ENCODE measurements at regions not wholly inside any gene's neighbourhood (a gene's known extent, or its start where the extent isn't known, plus 50 kb on each side); places are given as distances from the start of the nearest gene placed in this dataset.

DNA sequence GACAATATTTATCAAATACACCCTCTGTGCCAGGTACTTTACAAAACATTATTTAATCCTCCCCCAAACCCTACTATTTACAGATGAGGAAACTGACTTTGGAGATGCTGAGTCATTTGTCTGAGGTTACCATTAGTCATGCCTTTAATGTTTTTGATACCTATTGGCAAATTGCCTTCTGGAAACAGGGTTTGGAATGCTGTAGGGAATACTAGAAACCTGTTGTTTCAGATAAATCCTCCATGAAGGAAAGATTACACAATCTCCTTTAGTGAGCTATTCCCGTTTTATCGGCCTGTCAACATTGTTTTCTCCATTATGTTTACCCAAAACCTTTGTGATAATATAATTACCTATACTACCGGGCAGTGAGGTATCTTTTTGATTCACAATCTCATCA lies 93.6 kb upstream of the ADGRF1 start:
- no TSS peak for BruUV-seq (replicated peaks)
- DNase-seq (ENCODE audit: unreplicated experiment): peak; percentile 98
- TF ChIP-seq, protein P1, sequence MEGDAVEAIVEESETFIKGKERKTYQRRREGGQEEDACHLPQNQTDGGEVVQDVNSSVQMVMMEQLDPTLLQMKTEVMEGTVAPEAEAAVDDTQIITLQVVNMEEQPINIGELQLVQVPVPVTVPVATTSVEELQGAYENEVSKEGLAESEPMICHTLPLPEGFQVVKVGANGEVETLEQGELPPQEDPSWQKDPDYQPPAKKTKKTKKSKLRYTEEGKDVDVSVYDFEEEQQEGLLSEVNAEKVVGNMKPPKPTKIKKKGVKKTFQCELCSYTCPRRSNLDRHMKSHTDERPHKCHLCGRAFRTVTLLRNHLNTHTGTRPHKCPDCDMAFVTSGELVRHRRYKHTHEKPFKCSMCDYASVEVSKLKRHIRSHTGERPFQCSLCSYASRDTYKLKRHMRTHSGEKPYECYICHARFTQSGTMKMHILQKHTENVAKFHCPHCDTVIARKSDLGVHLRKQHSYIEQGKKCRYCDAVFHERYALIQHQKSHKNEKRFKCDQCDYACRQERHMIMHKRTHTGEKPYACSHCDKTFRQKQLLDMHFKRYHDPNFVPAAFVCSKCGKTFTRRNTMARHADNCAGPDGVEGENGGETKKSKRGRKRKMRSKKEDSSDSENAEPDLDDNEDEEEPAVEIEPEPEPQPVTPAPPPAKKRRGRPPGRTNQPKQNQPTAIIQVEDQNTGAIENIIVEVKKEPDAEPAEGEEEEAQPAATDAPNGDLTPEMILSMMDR (IDR thresholded peaks at IDR 0.05; ENCODE audit: unreplicated experiment): no peak
- Mint-ChIP-seq H3K4me1 (ENCODE audit: insufficient read depth, unreplicated experiment) (peaks cover 34% of the 10 kb centered on the region), H3K27me3 (ENCODE audit: insufficient read depth, unreplicated experiment) (no peaks in the 10 kb centered on the region), H3K27ac (ENCODE audit: low read depth, unreplicated experiment) (peak overlapping the region; percentile 80), H3K9me3 (ENCODE audit: unreplicated experiment) (no peaks in the 10 kb centered on the region), H3K36me3 (ENCODE audit: insufficient read depth, unreplicated experiment) (no peaks in the 10 kb centered on the region), H3K4me3 (ENCODE audit: unreplicated experiment) (peak overlapping the region; percentile 8)
- intact Hi-C loops (cut with micrococcal nuclease): loop anchor here (5.0 kb wide), 1 partner anchor 38 kb away; no protein-coding TSS in a partner anchor
- ChIA-PET POLR2A (interaction anchor here (0.6 to 2.6 kb wide), 9 partner anchors 9 to 65 kb away, joined by 3 to 25 read pairs (median 4); no protein-coding TSS in a partner anchor), CTCF (interaction anchor here (0.7 to 1.3 kb wide), 3 partner anchors 38 to 107 kb away, joined by 3 read pairs; no protein-coding TSS in a partner anchor)

DNA sequence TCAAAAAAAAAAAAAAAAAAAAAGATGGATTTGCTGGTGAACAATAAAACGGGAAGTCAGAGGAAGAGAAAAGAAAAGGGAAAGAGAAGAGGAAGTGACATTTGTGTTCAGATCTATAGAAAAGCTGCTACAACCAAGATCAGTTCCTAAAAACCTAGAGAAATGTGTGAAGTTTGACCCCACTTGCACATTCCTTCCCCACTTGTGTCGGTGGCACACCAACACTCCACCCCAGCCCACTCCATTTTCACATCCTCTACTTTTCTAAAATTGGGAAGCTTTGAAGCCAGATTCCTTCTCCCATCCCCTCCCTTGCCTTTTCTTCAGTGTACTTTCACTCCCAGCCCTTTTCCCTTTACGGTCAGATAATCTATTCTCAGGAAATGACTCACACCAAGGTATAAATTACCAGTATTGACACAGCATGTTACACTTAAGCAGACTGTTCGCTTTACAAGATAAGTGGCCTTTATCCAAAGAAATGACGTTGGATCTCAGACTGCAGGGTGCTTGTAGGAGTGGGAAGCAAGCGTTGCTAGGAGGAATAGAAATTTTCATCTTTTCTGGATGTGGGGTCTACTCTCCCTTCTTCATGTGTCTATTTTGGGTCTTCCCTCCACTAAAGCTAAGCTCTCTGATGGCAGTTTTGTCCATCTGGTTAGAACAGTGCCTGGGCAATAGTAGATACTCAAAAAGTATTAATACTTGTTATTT lies 92.5 kb upstream of the ADGRF1 start:
- H3K27ac Mint-ChIP-seq (ENCODE audit: low read depth, unreplicated experiment): peak overlapping the region; percentile 80
- no TSS peak for BruUV-seq (replicated peaks)
- no peaks in the 10 kb centered on the region for H3K36me3 Mint-ChIP-seq (ENCODE audit: insufficient read depth, unreplicated experiment)
- TF ChIP-seq, protein P1 (IDR thresholded peaks at IDR 0.05; ENCODE audit: unreplicated experiment): no peak
- H3K9me3 Mint-ChIP-seq (ENCODE audit: unreplicated experiment): no peaks in the 10 kb centered on the region
- ChIA-PET CTCF (interaction anchor here (0.7 to 1.5 kb wide), 2 partner anchors 101 to 107 kb away, joined by 3 read pairs; no protein-coding TSS in a partner anchor), POLR2A (interaction anchor here (0.6 to 2.6 kb wide), 6 partner anchors 33 to 273 kb away, joined by 3 to 25 read pairs (median 4); no protein-coding TSS in a partner anchor)
- H3K4me1 Mint-ChIP-seq (ENCODE audit: insufficient read depth, unreplicated experiment): peaks cover 34% of the 10 kb centered on the region
- peak overlapping the region; percentile 35 for H3K4me3 Mint-ChIP-seq (ENCODE audit: unreplicated experiment)
- no peaks in the 10 kb centered on the region for H3K27me3 Mint-ChIP-seq (ENCODE audit: insufficient read depth, unreplicated experiment)
- peak; percentile 95 for DNase-seq (ENCODE audit: unreplicated experiment)
- intact Hi-C loops (cut with micrococcal nuclease): loop anchor here (5.0 kb wide), 1 partner anchor 37 kb away; no protein-coding TSS in a partner anchor

DNA sequence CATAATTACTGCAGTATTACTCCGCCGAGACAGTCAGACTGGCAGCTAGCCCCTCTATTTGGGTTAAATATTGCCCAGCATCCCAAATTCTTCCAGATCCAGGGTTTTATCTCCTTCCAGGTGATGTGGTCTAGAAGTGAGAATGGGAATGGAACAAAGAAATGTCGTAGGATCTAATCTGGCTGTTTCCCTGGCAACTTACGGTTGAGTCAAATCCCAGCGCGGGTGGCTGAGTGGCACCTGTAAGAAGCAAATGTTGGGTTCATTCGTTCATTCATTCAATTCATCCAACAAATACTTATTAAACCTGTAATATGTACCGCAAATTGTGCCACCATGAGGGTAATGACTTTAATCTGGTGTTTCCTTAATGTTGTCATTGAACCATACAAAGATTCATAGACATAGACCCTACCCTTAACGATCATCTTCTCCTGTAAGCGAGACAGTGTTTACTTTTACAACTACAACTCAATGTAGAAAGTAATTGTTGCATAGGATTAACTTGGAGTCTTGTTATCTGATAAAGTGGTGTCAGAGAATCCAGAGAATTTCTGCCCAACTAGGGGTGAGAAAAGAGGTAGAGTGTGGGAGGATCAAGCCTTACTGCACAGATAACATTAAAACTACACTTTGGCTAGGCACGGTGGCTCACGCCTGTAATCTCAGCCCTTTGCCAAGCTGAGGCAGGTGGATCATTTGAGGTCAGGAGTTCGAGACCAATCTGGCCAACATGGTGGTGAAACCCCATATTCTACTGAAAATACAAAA lies 91.3 kb upstream of the ADGRF1 start:
- peak overlapping the region; percentile 16 for H3K27ac Mint-ChIP-seq (ENCODE audit: low read depth, unreplicated experiment)
- DNase-seq (ENCODE audit: unreplicated experiment): no peak
- H3K4me1 Mint-ChIP-seq (ENCODE audit: insufficient read depth, unreplicated experiment): peaks cover 34% of the 10 kb centered on the region
- no TSS peak for BruUV-seq (replicated peaks)
- ChIA-PET CTCF (interaction anchor here (0.7 to 1.5 kb wide), 3 partner anchors 30 to 108 kb away, joined by 3 read pairs; no protein-coding TSS in a partner anchor), POLR2A (no interaction called here)
- TF ChIP-seq, protein P1 (IDR thresholded peaks at IDR 0.05; ENCODE audit: unreplicated experiment): no peak
- no peaks in the 10 kb centered on the region for H3K9me3 Mint-ChIP-seq (ENCODE audit: unreplicated experiment)
- no peaks in the 10 kb centered on the region for H3K27me3 Mint-ChIP-seq (ENCODE audit: insufficient read depth, unreplicated experiment)
- no peaks in the 10 kb centered on the region for H3K36me3 Mint-ChIP-seq (ENCODE audit: insufficient read depth, unreplicated experiment)
- intact Hi-C loops (cut with micrococcal nuclease): no loop called here
- H3K4me3 Mint-ChIP-seq (ENCODE audit: unreplicated experiment): no peak overlapping the region

DNA sequence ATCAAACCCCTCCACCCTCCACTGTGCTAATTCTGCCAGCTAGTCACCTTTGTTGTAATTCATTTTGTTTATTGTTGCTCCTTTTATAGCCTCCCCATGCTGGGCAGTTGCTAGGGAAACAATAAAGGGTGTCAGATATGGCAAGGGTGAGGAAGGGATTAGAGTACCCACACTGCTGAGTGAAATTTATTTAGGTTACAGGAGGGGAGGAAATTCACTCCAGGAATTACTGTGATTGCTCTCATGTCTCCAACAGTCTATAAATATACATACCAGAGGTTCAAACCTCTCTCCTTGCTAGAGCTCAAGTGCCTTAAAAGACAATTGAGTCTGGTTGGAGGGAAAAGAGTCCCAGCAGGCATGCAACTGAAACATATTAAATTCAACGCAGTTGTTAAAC lies 90.6 kb upstream of the ADGRF1 start:
- no peak for DNase-seq (ENCODE audit: unreplicated experiment)
- Mint-ChIP-seq H3K4me1 (ENCODE audit: insufficient read depth, unreplicated experiment) (peaks cover 34% of the 10 kb centered on the region), H3K4me3 (ENCODE audit: unreplicated experiment) (no peak overlapping the region), H3K9me3 (ENCODE audit: unreplicated experiment) (no peaks in the 10 kb centered on the region), H3K27ac (ENCODE audit: low read depth, unreplicated experiment) (peak overlapping the region; percentile 16), H3K27me3 (ENCODE audit: insufficient read depth, unreplicated experiment) (no peaks in the 10 kb centered on the region), H3K36me3 (ENCODE audit: insufficient read depth, unreplicated experiment) (no peaks in the 10 kb centered on the region)
- CTCF ChIA-PET: interaction anchor here (0.6 to 1.4 kb wide), 5 partner anchors 14 to 491 kb away, joined by 3 to 5 read pairs (median 3); no protein-coding TSS in a partner anchor
- no TSS peak for BruUV-seq (replicated peaks)
- TF ChIP-seq, protein P1 (IDR thresholded peaks at IDR 0.05; ENCODE audit: unreplicated experiment): no peak
- intact Hi-C loops (cut with micrococcal nuclease): no loop called here
- POLR2A ChIA-PET: interaction anchor here (0.7 to 0.9 kb wide), 2 partner anchors 18 to 48 kb away, joined by 3 read pairs; no protein-coding TSS in a partner anchor
